Activated naive CD4-positive, alpha-beta T cell (primary cell): ENCODE measurements at regions not wholly inside any gene's neighbourhood (a gene's known extent, or its start where the extent isn't known, plus 50 kb on each side); places are given as distances from the start of the nearest gene placed in this dataset.
"Not testable (repeated sequence)": the region's sequence is repeated elsewhere in the genome, so short reads cannot be mapped to it uniquely, and the experiment has no call there.

Experiments used
- DNase-seq, 4 experiments: peaks; one replicate each; lab custom pipeline; 2025; lab: John Stamatoyannopoulos, UW

DNA sequence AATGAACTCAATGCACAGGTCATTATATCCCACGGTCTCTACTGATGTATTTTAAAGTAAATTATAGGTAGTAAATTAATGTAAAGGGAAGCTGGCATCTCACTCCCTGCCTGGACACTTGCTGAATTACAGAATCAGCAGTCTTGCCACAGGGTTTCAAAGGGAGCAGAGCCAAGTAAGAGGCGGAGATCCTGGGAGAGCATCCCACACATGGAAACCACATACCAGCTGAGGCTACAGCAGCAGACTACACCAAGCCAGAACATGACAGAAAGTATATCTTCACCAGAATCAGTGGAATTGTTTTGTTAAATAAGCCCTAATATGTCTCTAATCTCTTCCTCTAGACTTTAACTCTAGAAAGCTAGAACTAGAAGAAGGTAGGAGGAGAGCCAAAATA lies 1689.2 kb upstream of the WWC1 start:
- DNase-seq, result no peak

DNA sequence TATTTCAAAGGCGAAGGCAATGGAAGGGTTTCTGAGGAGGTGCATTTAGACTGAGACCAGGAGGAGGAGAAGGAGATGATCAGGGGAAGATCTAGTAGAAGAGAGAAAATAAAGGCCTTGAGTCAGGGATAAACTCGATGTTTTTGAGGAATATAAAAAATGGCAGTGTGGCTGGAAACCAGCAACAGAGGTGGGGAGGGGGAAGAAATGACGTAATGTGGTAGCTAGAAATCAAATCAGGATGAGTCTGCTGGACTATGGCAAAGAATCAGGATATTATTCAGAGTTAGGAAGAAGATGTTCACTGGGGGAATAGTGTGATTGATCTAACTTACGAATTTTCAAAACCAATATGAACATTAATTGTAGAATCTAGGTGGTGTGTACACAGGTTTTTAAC lies 1673.9 kb upstream of the WWC1 start:
- DNase-seq, result no peak

- DNase-seq, result no peak
Measured at GRCh38 chr5:166618526-166618925, 1672.9 kb upstream of the WWC1 start.

DNA sequence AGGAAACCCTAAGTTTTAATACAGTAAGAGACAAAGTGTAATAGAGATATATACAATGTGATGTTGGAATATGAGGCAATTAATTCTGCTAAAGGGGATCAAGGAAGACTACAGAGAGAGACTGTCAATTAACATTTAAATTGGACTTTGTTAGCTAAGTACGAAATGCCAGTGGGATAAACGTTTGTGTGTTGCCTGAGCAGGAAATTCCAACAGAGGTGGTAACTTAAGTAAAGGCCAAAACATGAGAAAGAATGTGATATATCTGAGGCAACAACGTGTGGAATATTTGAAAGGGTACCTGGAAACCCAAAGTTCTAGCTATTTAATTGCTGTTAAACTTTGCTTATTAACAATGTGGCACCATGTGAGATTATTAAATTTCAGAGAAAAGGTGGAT lies 1666.9 kb upstream of the WWC1 start:
- no peak for DNase-seq

- no peak for DNase-seq
Measured at GRCh38 chr5:166625210-166625865, 1666.1 kb upstream of the WWC1 start.

DNA sequence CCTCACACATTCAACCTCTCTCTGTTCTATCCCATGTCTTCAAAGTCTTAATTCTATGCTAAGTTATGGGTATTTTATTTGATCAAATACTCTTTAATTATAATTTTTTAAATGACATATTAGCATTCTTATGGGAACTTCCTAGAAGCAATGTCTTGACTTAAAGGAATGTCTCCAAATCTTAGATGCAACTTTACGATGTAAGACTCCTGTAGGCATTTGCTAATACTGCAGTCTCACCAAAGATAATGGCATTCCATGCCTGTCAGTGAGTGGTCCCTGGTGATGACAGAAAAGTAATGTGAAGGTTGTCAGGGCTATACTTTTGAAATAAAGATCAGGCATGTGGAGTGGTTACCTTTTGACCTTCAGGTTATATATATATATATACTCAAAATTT lies 1654.2 kb upstream of the WWC1 start:
- DNase-seq, result no peak

GRCh38 chr5:166639151-166639550 lies 1652.3 kb upstream of the WWC1 start:
- DNase-seq, result no peak

DNA sequence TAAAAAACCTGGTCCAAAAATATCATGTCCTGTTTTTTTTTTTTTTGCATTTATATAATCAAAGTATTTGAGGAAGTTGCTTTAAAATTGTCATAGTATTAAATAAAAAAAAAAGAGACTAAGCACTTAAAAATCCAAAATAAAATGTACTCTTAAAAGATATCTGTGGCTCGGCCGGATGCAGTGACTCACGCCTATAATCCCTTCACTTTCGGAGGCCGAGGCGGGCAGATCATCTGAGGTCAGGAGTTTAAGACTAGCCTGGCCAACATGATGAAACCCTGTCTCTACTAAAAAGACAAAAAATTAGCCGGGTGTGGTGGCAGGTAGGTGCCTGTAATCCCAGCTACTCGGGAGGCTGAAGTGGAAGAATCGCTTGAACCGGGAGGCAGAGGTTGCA lies 1651.3 kb upstream of the WWC1 start:
- DNase-seq, result not testable (repeated sequence)

DNA sequence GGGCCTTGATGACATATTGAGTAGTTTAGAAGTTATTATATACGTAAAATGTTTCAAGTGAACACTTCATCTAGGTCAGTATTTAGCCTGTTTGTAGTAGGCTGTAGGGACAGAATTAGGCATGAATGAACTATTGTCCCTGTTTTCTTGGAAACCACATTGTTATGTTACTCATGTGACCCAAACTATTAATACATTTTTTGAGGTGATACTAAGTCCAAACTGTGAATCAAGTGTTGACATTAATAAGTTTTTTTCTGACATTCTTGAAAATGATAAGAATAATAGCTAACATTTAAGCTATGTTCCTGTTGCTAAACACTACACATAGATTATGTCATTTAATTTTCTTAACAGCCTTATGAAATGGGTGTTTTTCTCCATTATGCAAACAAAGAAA lies 1642.7 kb upstream of the WWC1 start:
- DNase-seq, result no peak

GRCh38 chr5:166649676-166650075 lies 1641.8 kb upstream of the WWC1 start:
- no peak for DNase-seq

GRCh38 chr5:166651234-166651633 lies 1640.2 kb upstream of the WWC1 start:
- DNase-seq, result no peak

- DNase-seq, result no peak
Measured at GRCh38 chr5:166671811-166672210, 1619.6 kb upstream of the WWC1 start.

DNA sequence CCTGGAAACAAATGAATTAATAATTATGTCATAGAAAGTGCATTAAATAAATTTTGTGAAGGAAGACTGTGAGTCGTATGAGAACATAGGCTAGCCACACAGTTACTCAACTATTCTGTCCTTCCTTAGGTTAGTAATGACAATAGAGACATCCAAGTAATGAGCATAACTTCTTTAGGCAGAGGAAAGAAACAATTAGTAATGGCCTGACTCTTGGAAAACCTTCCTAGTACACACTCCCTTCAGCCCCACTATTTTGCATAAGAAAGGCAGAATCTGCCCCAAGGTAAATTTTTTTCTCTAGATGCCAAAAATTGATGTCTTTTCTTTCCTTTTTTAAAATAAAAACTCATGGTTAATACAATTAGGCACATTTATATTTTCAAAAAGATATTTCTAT lies 1619.0 kb upstream of the WWC1 start:
- no peak for DNase-seq

GRCh38 chr5:166677891-166678290 lies 1613.6 kb upstream of the WWC1 start:
- DNase-seq, result no peak

DNA sequence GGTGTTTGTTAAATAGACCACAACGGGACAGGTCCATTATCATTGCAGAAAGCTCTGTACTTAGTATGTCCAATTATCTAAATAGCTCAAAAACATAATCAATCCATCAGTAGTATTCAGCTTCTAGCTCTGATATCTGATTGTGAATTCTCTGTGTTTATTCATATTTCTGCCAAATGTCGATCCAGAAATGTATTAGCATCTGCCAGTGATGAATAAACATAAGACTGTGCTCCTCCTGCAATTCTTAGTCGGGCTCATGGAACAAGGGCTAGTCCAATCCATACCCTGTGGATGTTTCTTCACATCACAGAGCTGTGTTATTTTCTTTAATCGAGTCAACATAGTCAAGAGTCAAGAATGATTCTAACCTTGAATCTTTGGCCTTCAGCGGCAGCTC lies 1612.1 kb upstream of the WWC1 start:
- no peak for DNase-seq

- DNase-seq, result no peak
Measured at GRCh38 chr5:166695326-166695725, 1596.1 kb upstream of the WWC1 start.

DNA sequence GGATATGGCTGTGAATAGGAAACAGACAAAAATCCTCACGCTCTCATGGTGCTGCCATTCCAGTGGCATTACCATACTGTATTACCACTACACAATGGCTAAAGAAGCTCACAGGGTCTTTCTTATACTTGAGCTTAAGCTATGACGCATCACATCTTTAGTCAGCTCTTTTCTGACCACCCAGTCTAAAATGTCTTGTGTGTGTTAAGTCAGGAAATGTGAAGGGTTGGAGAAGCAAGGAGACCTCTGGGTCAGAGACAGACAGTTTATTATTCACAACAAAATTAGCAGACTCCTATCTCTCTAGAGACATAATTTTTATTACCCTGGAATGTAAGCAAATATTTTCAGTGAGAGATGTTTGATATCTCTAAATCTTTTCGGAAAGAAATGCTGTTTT lies 1583.2 kb upstream of the WWC1 start:
- no peak for DNase-seq

DNA sequence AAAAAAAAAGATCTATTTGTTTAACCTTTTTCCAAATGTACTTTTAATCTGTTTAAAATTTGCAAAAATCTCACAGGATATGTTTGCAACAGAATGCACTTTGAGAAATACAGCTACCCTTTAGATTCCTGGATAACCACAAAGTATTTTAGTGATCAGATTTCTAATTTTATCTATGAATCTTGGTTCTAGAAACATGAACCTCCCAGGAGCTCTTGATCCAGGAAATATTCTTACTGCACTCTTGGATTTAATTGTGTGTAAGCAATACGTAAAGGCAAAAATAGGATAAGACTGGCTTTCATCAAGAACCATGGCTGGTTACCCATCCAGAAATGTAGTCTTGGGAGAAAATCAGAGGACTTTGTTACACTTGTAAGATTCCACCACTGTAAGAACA lies 1581.8 kb upstream of the WWC1 start:
- no peak for DNase-seq

- no peak for DNase-seq
Measured at GRCh38 chr5:166710271-166710670, 1581.2 kb upstream of the WWC1 start.

DNA sequence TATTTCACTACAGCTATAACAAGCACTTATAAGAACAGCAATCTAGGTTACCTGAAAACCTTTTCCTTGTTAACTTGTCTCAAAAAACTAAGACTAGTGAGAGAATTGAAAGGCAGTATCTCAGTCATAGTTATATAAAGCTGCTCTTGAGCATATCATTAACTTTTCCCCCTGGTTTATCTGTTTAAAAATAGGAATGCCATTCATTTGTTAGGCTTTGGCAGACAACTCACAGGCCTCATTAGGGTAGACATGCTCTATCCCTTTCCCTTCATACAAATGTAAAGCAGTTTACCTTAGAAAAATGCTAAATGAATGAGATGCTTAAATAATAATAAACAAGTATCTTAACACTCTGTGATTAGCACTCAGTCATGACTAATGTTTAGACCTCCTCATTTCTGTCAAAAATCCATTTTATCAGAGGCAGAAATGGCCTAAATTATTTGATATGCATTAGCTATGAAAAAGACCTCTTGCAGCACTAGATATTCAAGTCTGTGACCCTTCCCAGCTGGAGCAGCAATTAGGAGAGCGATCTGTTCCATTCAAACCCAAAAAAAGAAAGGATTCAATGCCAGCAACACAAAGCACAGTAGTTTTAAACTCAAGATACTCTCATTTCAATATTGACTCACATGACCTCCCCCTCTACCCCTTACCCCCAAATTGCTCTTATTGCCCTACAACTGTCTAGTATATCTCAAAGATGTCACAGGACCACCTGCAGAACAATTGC lies 1578.8 kb upstream of the WWC1 start:
- DNase-seq, result no peak

GRCh38 chr5:166713295-166713694 lies 1578.2 kb upstream of the WWC1 start:
- DNase-seq, result no peak

GRCh38 chr5:166716856-166717492 lies 1574.5 kb upstream of the WWC1 start:
- DNase-seq, result no peak

- DNase-seq, result no peak
Measured at GRCh38 chr5:166719991-166720390, 1571.5 kb upstream of the WWC1 start.
